Naive B cell (primary cell): ENCODE measurements at regions not wholly inside any gene's neighbourhood (a gene's known extent, or its start where the extent isn't known, plus 50 kb on each side); places are given as distances from the start of the nearest gene placed in this dataset.

Source experiments
- ATAC-seq, 2 donors: fragments of 150-1000 bp; cut with Tn5 transposase; 2 replicates each; pipeline ENCODE4 v1.10.0; 2021; ENCODE audit warnings: low read depth in 2 of 2, mild to moderate bottlenecking in 2 of 2, moderate library complexity in 2 of 2
- DNase-seq: peaks from one replicate; pipeline ENCODE4 v3.0.0; 2022
- H3K27ac Mint-ChIP-seq, 6 donors: one replicate each; pipeline ENCODE4 v1.8.0; 2020 to 2022; ENCODE audit warnings: mild to moderate bottlenecking in 6 of 6, mixed read lengths in 6 of 6, moderate library complexity in 5 of 6, inconsistent platforms in 2 of 6
- H3K27me3 Mint-ChIP-seq, 3 donors: one replicate each; pipeline ENCODE4 v1.8.0; 2021 to 2022; ENCODE audit warnings: mixed read lengths in 3 of 3, mild to moderate bottlenecking in 1 of 3
- H3K36me3 Mint-ChIP-seq, 2 donors: one replicate each; pipeline ENCODE4 v1.8.0; 2020 to 2022; ENCODE audit warnings: mixed read lengths in 2 of 2, inconsistent platforms in 1 of 2, mild to moderate bottlenecking in 1 of 2
- H3K4me1 Mint-ChIP-seq, 3 donors: one replicate each; pipeline ENCODE4 v1.8.0; 2020 to 2022; ENCODE audit warnings: mixed read lengths in 3 of 3, inconsistent platforms in 1 of 3, mild to moderate bottlenecking in 1 of 3, moderate library complexity in 1 of 3
- H3K4me3 Mint-ChIP-seq, 8 donors: one replicate each; pipeline ENCODE4 v1.8.0; 2020 to 2022; ENCODE audit warnings: mild to moderate bottlenecking in 8 of 8, mixed read lengths in 8 of 8, moderate library complexity in 8 of 8, inconsistent platforms in 2 of 8
- H3K9me3 Mint-ChIP-seq, 7 donors: one replicate each; pipeline ENCODE4 v1.8.0; 2020 to 2022; ENCODE audit warnings: mixed read lengths in 7 of 7, mild to moderate bottlenecking in 5 of 7, inconsistent platforms in 2 of 7, moderate library complexity in 1 of 7

DNA sequence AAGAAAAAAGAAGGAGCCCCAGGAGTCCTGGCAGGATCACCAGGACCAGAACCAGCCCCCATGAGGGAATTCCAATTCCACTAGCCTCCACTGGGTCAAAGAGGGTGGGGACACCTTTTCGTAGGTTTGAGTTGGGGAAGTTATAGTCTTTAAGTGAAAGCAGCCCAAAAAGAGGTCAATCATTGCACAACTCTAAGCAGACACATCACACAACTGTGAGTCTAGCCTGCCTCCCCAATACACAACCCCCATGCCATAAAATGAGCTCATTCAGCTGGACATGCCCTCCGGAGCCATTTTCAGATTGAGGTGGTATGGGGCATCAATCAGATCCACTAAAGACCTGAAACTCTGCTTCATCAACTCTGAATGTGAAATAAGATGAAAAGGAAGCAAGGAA lies 179.9 kb downstream of the NPHP4 start:
- Mint-ChIP-seq H3K27me3 (peaks cover 0 to 18% (median 15%) of the 10 kb centered on the region in 3 donors), H3K27ac (no peak overlapping the region), H3K4me1 (no peaks in the 10 kb centered on the region), H3K4me3 (no peak overlapping the region), H3K36me3 (no peaks in the 10 kb centered on the region), H3K9me3 (no peaks in the 10 kb centered on the region)
- DNase-seq = no peak
- no peak for ATAC-seq

DNA sequence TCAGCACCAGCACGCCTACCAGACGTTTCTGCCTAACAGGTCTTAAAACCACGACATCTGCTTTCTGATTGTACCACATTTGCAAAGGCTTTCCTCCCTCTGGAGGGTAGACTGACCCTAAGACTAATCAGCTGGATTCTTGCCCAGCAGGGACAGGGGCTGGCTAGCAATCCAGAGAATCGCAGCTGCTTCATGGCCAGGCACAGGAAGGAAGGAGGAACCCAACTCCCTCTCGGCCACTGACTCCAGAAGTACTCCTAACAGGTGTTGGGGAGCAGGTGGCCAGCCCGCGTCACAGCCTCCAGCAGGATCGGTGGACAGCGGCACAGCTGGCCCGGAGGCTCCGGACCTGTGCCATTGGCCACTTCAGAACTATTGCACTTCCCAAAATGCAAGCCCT lies 180.8 kb downstream of the NPHP4 start:
- no peak for ATAC-seq
- Mint-ChIP-seq H3K27me3 (peaks cover 0 to 11% (median 6%) of the 10 kb centered on the region in 3 donors), H3K27ac (no peak overlapping the region), H3K4me3 (no peak overlapping the region), H3K9me3 (no peaks in the 10 kb centered on the region), H3K4me1 (no peaks in the 10 kb centered on the region), H3K36me3 (no peaks in the 10 kb centered on the region)
- no peak for DNase-seq

DNA sequence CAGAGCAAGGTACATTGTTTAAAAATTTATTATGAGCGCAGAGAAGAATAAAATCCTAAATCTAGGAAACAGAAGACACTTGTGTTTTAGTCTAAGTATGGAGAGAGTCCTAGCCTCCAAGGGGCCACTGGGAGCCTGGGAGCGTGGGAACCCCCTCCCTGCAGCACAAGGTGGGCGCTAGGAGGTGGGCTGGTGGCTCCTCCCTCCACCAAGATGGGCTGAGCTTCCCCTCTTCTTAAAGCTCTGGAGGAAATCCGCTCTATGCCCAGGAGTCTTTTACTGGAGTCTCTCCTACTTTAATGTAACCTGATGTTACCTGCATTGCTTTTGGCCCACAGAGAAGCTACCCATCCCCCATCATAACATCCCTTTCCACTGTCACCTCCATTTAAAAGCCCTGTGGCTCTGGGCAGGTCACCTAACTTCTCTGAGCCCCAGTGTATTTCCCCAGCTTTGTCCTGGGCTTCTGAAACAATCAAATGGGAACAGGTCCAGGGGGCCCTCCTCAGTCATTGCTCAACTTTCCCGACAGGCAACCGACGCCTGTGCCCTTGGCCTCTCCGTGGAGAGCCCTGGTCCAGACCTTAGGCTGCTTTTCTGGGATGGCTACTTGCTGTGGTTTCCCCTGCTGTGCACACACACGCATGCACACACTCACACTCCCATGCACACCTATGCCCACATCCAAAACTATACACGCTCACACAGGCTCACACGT lies 181.5 kb downstream of the NPHP4 start:
- H3K4me1 Mint-ChIP-seq = no peaks in the 10 kb centered on the region
- H3K9me3 Mint-ChIP-seq = no peaks in the 10 kb centered on the region
- no peak overlapping the region for H3K4me3 Mint-ChIP-seq
- peaks cover 0 to 5% (median 0%) of the 10 kb centered on the region in 3 donors for H3K27me3 Mint-ChIP-seq
- no peak for DNase-seq
- no peaks in the 10 kb centered on the region for H3K36me3 Mint-ChIP-seq
- no peak overlapping the region for H3K27ac Mint-ChIP-seq
- no peak for ATAC-seq

DNA sequence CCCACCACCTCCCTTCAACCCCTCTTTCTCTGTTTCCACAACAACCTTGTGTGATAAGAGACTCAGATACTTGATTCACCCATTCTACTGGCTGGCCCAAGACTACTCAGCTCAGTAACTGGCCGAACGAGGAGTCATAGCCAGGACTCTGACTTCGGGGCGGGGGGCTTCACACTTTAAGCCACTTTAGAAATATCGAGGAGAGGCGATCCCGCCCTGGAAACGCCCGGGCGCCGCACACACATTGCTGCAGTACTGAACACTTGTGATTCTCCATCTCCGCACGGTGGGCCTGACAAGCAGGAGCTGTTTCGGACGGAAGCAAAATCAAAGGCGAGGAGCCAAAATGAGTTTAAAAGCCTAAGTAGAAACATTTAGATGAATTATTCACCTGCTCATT lies 182.1 kb downstream of the NPHP4 start:
- Mint-ChIP-seq H3K4me1 (no peaks in the 10 kb centered on the region), H3K36me3 (no peaks in the 10 kb centered on the region), H3K27ac (no peak overlapping the region), H3K9me3 (no peaks in the 10 kb centered on the region), H3K27me3 (peaks cover 0 to 5% (median 0%) of the 10 kb centered on the region in 3 donors), H3K4me3 (no peak overlapping the region)
- DNase-seq (no peak), ATAC-seq (no peak)

DNA sequence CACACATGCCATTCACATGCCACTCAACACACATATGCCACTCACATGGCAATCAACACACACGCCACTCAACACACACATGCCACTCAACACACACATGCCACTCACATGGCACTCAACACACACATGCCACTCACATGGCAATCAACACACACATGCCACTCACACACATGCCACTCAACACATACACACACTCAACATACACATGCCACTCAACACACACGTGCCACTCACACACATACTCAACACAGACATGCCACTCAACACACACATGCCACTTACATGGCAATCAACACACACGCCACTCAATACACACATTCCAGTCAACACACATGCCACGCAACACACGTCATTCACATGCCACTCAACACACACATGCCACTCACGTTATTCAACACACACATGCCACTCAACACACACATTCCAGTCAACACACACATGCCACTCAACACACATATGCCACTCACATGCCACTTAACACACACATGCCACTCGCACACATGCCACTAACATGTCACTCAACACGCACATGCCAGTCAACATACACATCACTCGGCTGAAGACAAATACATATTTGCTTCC lies 182.9 kb downstream of the NPHP4 start:
- no peak overlapping the region for H3K27ac Mint-ChIP-seq
- ATAC-seq (no peak), DNase-seq (no peak)
- H3K9me3 Mint-ChIP-seq = no peaks in the 10 kb centered on the region
- H3K4me1 Mint-ChIP-seq = no peaks in the 10 kb centered on the region
- H3K27me3 Mint-ChIP-seq = peaks cover 0 to 1% (median 0%) of the 10 kb centered on the region in 3 donors
- no peaks in the 10 kb centered on the region for H3K36me3 Mint-ChIP-seq
- no peak overlapping the region for H3K4me3 Mint-ChIP-seq

DNA sequence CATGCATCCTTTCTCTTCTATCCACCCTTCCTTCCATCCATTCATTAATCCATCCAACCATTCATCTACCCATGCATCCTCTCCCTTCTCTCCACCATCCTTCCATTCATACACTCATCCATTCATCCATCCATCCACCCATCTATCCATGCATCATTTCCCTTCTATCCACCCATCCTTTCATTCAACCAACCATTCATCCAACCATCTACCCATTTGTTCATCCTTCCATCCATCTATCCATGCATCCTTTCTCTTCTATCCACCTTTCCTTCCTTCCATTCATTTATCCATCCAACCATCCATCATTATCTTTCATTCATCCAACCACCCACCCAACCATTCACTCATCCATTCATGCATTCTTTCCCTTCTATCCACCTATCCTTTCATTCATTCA lies 188.4 kb downstream of the NPHP4 start:
- H3K4me1 Mint-ChIP-seq = no peaks in the 10 kb centered on the region
- no peaks in the 10 kb centered on the region for H3K36me3 Mint-ChIP-seq
- H3K9me3 Mint-ChIP-seq = peaks cover 0 to 7% (median 2%) of the 10 kb centered on the region in 7 donors
- ATAC-seq = no peak
- no peak overlapping the region for H3K27ac Mint-ChIP-seq
- DNase-seq = no peak
- no peaks in the 10 kb centered on the region for H3K27me3 Mint-ChIP-seq
- H3K4me3 Mint-ChIP-seq = no peak overlapping the region

DNA sequence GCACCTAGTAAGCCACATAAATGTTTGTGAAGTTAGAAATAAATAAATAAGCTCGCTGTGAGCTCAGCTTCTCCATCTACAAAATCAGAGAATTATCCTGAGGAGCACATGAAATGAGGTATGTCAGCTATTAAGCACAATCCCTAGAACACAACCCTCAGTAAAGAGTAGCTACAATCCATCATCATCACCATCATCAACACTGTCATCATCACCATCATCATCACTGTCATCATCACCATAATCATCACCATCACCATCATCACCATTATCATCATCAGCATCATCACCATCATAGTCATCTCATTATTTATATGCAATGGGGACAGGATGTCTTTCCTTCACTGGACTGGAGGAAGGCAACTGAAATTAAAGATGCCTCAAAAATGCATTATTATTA lies 189.6 kb downstream of the NPHP4 start:
- Mint-ChIP-seq H3K4me3 (no peak overlapping the region), H3K27me3 (no peaks in the 10 kb centered on the region), H3K36me3 (no peaks in the 10 kb centered on the region), H3K9me3 (peaks cover 0 to 10% (median 2%) of the 10 kb centered on the region in 7 donors), H3K4me1 (no peaks in the 10 kb centered on the region), H3K27ac (no peak overlapping the region)
- ATAC-seq (no peak), DNase-seq (no peak)

DNA sequence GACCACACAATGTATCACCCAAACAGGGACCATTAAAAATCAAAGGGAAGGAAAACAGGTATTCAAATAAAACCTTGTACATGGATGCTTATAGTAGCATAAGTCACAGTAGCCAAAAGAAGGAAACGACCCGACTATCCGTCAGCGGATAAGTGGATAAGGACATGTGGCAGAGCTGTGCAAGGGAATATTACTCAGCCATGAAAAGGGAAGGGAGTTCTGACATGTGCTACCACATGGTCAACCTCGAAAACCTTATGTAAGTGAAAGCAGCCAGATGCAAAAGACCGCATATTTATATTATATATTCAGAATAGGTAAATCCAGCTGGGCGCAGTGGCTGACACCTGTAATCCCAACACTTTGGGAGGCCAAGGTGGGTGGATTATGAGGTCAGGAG lies 193.3 kb downstream of the NPHP4 start:
- H3K9me3 Mint-ChIP-seq = peaks cover 2 to 10% (median 4%) of the 10 kb centered on the region in 7 donors
- H3K27me3 Mint-ChIP-seq = peaks cover 0 to 9% (median 0%) of the 10 kb centered on the region in 3 donors
- no peak overlapping the region for H3K27ac Mint-ChIP-seq
- H3K36me3 Mint-ChIP-seq = no peaks in the 10 kb centered on the region
- H3K4me3 Mint-ChIP-seq = peak overlapping the region in 1 of 8 donors; percentile 5
- ATAC-seq (no peak), DNase-seq (no peak)
- H3K4me1 Mint-ChIP-seq = no peaks in the 10 kb centered on the region

DNA sequence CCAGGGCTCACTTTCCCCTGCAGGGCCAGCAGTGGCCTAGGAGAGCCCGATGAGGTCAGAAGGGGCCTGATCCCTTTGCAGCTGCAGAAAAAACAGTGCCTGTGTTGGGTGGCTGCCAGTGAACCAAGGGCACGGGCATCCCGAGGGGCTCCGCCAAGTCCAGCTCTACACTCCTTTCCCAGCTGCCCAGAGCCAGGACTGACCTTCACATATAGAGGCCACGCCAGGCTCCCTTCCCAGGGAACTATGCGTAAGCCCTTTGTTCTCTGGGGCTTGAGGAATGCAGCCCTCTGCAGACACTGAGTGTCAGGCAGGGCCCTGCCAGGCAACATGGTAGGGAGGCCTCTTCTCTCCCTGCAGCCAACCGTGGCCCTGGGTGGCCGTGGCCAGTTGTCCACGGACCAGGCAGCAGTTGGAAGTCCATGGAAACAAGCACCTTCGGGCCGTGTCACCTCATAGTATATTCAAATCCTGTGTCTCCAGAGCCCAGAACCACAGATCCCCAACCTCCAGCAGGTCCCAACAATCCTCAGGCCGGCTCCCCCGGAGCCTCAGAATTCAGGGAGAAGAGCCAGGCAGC lies 194.0 kb downstream of the NPHP4 start:
- Mint-ChIP-seq H3K27me3 (peaks cover 0 to 9% (median 3%) of the 10 kb centered on the region in 3 donors), H3K36me3 (no peaks in the 10 kb centered on the region), H3K9me3 (peaks cover 2 to 10% (median 4%) of the 10 kb centered on the region in 7 donors), H3K4me1 (no peaks in the 10 kb centered on the region), H3K4me3 (no peak overlapping the region), H3K27ac (no peak overlapping the region)
- no peak for ATAC-seq
- DNase-seq = no peak

DNA sequence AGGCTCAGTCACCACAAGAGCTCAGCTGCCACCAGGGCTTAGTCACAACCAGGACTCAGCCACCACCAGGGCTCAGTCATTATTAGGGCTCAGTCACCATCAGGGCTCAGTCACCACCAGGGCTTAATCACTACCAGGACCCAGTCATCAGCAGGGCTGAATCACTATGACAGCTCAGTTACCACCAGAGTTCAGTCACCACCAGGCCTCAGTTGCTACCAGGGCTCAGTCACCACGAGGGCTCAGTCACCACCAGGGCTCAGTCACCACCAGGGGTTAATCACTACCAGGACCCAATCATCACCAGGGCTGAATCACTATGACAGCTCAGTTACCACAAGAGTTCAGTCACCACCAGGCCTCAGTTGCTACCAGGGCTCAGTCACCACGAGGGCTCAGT lies 196.2 kb downstream of the NPHP4 start:
- ATAC-seq = no peak
- peaks cover 2 to 13% (median 6%) of the 10 kb centered on the region in 7 donors for H3K9me3 Mint-ChIP-seq
- H3K36me3 Mint-ChIP-seq = no peaks in the 10 kb centered on the region
- no peaks in the 10 kb centered on the region for H3K4me1 Mint-ChIP-seq
- peaks cover 0 to 12% (median 10%) of the 10 kb centered on the region in 3 donors for H3K27me3 Mint-ChIP-seq
- no peak for DNase-seq
- no peak overlapping the region for H3K27ac Mint-ChIP-seq
- no peak overlapping the region for H3K4me3 Mint-ChIP-seq

DNA sequence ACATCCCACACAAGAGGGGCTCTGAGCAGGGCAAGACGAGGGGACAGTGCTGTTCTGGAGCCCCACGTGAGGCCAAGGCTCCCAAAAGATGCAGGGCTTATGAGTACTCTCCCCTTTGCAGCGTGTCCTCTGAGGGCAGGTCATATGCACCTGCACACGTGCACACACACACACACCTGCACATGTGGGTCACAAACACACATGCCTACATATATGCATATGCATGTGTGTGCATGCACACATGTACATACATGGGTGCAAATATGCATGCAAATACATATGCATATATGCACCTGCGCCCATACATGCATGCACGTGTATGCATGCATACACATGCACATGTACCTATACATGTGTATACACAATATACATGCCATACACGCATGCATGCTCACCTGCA lies 197.9 kb downstream of the NPHP4 start:
- no peak for ATAC-seq
- H3K9me3 Mint-ChIP-seq = peaks cover 5 to 21% (median 11%) of the 10 kb centered on the region in 7 donors
- H3K27me3 Mint-ChIP-seq = peaks cover 0 to 16% (median 12%) of the 10 kb centered on the region in 3 donors
- no peaks in the 10 kb centered on the region for H3K4me1 Mint-ChIP-seq
- H3K36me3 Mint-ChIP-seq = no peaks in the 10 kb centered on the region
- H3K4me3 Mint-ChIP-seq = no peak overlapping the region
- H3K27ac Mint-ChIP-seq = no peak overlapping the region
- DNase-seq = no peak

DNA sequence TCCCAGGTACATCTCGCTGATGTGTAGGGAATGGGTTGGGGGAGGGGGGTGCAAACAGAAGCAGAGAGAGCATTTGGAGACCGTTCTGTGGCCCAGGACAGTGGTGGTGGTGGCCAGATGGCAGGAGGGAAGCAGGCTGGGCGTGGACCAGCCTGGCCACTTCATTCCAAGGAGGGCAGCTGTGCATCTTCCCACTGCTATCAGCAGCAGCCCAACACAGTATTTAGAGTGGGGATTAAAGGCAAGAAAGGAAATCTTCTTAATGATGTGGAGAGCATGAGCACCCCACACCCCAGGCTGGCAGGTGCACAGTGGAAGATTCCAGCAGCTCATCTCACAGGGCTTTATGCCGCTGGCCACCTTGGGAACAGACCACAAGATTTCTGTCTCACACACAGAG lies 198.7 kb downstream of the NPHP4 start:
- Mint-ChIP-seq H3K27ac (peak overlapping the region in 1 of 6 donors; percentile 39), H3K4me1 (no peaks in the 10 kb centered on the region), H3K4me3 (no peak overlapping the region), H3K27me3 (peaks cover 0 to 16% (median 12%) of the 10 kb centered on the region in 3 donors), H3K36me3 (no peaks in the 10 kb centered on the region), H3K9me3 (peaks cover 6 to 26% (median 11%) of the 10 kb centered on the region in 7 donors)
- no peak for ATAC-seq
- DNase-seq = no peak

DNA sequence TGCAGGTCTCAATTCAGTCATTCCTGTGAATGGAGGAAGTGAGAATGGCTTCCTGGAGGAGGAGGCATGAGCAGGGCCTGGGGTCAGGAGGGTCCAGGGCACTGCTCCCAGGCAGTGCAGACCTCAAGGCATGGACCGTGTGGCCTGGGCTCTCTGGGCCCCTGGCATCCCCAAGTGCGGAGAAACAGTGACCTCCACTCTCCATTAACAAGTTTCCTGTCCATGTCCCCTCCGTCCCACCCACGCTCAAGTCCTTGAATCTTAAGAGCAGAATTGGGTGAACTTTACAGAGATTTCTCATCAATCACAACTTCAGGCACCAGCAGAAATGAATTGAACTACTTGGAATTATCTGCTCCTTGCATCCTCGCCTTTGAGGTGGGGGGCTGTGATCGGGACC lies 211.1 kb downstream of the NPHP4 start:
- no peak for ATAC-seq
- no peaks in the 10 kb centered on the region for H3K36me3 Mint-ChIP-seq
- H3K27ac Mint-ChIP-seq = no peak overlapping the region
- H3K4me3 Mint-ChIP-seq = no peak overlapping the region
- no peaks in the 10 kb centered on the region for H3K4me1 Mint-ChIP-seq
- H3K9me3 Mint-ChIP-seq = peaks cover 0 to 15% (median 10%) of the 10 kb centered on the region in 7 donors
- no peak for DNase-seq
- H3K27me3 Mint-ChIP-seq = peaks cover 7 to 17% (median 8%) of the 10 kb centered on the region in 3 donors

DNA sequence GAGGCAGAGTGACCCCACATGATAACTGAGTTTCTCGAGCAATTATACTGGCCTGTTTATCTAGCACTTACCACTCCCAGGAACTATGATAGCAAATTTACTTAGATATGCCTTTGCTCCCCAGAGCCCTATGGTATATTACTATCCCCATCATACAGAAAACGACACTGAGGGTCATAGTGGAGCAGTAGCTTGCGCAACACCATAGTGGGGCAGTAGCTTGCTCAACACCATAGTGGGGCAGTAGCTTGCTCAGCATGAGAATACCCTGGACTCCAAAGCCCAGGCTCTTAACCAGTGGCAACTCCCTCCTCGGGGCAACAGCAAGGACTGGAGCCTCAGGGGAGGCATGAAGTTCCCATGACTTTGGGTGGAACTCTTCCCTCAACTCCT lies 211.9 kb downstream of the NPHP4 start:
- Mint-ChIP-seq H3K9me3 (peaks cover 0 to 15% (median 9%) of the 10 kb centered on the region in 7 donors), H3K27me3 (peaks cover 6 to 15% (median 6%) of the 10 kb centered on the region in 3 donors), H3K4me1 (no peaks in the 10 kb centered on the region), H3K4me3 (no peak overlapping the region), H3K27ac (no peak overlapping the region), H3K36me3 (no peaks in the 10 kb centered on the region)
- DNase-seq (no peak), ATAC-seq (no peak)
